ENCODE measurements at regions not wholly inside any gene's neighbourhood (a gene's known extent, or its start where the extent isn't known, plus 50 kb on each side); places are given as distances from the start of the nearest gene placed in this dataset.

DNA sequence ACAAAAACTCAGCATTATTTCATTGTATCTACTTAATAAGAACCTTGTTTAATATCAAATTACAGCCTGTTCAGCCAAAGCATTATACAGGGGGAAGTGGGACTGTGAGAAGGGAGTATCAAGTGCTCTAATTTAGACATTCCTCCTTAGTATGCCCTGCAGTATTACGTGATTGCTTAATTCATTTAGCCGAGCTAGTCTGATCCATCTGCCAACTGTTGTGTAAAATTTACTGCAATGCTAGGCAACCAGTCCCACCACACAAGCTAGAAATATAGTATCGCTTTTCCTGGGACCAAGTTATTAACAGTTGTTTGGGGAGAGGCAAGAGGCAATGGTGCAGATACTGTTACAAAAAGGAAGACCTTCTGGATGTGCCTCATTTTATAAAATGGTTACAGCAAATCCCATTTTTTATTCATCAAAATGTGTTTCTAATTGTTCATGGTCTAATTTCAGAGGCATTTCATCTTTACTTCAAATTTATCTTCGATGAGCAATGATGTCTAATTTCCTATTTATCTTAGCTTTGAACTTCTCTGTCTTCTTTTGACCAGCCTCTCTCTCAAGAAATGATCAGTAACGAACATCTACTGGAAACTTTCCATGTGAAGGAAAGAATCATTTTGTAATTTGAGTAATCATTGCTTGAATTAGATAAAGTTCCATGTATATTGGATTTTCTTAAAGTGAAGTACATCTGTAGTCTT, 283.3 kb downstream of the DUSP10 start:
- no peaks in the 10 kb centered on the region for H3K79me2 ChIP-seq (replicated peaks; ENCODE audit: insufficient read depth, low read length)
- no peaks in the 10 kb centered on the region for H3K9me3 ChIP-seq (ENCODE audit: low read length)
- no peak overlapping the region for H3K4me3 ChIP-seq (ENCODE audit: low read length)
- no peak overlapping the region for H3K27ac ChIP-seq (ENCODE audit: low read length)
- no peak overlapping the region for H2AFZ ChIP-seq (ENCODE audit: low read depth, low read length)
- H3K4me2 ChIP-seq (ENCODE audit: low read length): no peak overlapping the region
- no peaks in the 10 kb centered on the region for H3K27me3 ChIP-seq (ENCODE audit: insufficient read depth, low read depth, low read length)
- no peaks in the 10 kb centered on the region for H3K9me2 ChIP-seq (ENCODE audit: insufficient read depth, low read length)
- TF ChIP-seq, protein P1, sequence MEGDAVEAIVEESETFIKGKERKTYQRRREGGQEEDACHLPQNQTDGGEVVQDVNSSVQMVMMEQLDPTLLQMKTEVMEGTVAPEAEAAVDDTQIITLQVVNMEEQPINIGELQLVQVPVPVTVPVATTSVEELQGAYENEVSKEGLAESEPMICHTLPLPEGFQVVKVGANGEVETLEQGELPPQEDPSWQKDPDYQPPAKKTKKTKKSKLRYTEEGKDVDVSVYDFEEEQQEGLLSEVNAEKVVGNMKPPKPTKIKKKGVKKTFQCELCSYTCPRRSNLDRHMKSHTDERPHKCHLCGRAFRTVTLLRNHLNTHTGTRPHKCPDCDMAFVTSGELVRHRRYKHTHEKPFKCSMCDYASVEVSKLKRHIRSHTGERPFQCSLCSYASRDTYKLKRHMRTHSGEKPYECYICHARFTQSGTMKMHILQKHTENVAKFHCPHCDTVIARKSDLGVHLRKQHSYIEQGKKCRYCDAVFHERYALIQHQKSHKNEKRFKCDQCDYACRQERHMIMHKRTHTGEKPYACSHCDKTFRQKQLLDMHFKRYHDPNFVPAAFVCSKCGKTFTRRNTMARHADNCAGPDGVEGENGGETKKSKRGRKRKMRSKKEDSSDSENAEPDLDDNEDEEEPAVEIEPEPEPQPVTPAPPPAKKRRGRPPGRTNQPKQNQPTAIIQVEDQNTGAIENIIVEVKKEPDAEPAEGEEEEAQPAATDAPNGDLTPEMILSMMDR (IDR thresholded peaks at IDR 0.05; ENCODE audit: poor library complexity, severe bottlenecking): no peak
- TF ChIP-seq MXI1 (conservative IDR thresholded peaks at IDR 0.05; ENCODE audit: poor library complexity, severe bottlenecking) (no peak), RAD21 (conservative IDR thresholded peaks at IDR 0.05) (no peak), EP300 (conservative IDR thresholded peaks at IDR 0.05; ENCODE audit: poor library complexity, severe bottlenecking) (no peak), SMC3 (conservative IDR thresholded peaks at IDR 0.05; ENCODE audit: poor library complexity) (no peak), POLR2AphosphoS5 (IDR thresholded peaks at IDR 0.05) (no peak), EZH2 (IDR thresholded peaks at IDR 0.05; ENCODE audit: borderline replicate concordance, insufficient read depth, low read length, poor library complexity, severe bottlenecking) (no peak), TAF1 (IDR thresholded peaks at IDR 0.05; ENCODE audit: low read depth) (no peak)
- TF ChIP-seq, protein P2, sequence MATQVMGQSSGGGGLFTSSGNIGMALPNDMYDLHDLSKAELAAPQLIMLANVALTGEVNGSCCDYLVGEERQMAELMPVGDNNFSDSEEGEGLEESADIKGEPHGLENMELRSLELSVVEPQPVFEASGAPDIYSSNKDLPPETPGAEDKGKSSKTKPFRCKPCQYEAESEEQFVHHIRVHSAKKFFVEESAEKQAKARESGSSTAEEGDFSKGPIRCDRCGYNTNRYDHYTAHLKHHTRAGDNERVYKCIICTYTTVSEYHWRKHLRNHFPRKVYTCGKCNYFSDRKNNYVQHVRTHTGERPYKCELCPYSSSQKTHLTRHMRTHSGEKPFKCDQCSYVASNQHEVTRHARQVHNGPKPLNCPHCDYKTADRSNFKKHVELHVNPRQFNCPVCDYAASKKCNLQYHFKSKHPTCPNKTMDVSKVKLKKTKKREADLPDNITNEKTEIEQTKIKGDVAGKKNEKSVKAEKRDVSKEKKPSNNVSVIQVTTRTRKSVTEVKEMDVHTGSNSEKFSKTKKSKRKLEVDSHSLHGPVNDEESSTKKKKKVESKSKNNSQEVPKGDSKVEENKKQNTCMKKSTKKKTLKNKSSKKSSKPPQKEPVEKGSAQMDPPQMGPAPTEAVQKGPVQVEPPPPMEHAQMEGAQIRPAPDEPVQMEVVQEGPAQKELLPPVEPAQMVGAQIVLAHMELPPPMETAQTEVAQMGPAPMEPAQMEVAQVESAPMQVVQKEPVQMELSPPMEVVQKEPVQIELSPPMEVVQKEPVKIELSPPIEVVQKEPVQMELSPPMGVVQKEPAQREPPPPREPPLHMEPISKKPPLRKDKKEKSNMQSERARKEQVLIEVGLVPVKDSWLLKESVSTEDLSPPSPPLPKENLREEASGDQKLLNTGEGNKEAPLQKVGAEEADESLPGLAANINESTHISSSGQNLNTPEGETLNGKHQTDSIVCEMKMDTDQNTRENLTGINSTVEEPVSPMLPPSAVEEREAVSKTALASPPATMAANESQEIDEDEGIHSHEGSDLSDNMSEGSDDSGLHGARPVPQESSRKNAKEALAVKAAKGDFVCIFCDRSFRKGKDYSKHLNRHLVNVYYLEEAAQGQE (IDR thresholded peaks at IDR 0.05; ENCODE audit: borderline replicate concordance): no peak
- H3K9ac ChIP-seq (ENCODE audit: low read length): no peak overlapping the region
- H4K20me1 ChIP-seq (ENCODE audit: insufficient read depth): no peaks in the 10 kb centered on the region
- H3K36me3 ChIP-seq (ENCODE audit: insufficient read depth, low read length): no peaks in the 10 kb centered on the region
- no peaks in the 10 kb centered on the region for H3F3A ChIP-seq (ENCODE audit: insufficient read depth, low read length, poor library complexity, severe bottlenecking)

DNA sequence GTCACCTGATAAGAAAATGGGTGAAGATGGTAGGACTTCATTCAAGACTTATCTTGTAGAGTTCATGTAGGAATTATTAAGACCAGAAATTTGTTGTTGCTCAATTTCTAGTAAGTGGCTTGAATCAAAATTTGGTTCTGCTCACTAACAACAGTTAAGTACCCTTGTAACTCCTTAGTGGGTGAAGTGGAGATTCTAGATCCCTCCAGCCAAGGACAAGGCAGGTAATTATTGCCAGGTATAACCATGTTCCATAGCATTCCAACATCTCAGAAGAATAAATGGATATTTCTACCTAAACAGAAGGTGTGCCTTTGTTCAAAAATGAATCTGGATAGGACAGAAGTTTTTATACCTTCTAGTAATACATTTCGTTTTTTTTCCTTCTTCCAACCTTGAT, 282.3 kb downstream of the DUSP10 start:
- no peaks in the 10 kb centered on the region for H3K36me3 ChIP-seq (ENCODE audit: insufficient read depth, low read length)
- no peak overlapping the region for H3K4me3 ChIP-seq (ENCODE audit: low read length)
- H3K4me2 ChIP-seq (ENCODE audit: low read length): no peak overlapping the region
- H3F3A ChIP-seq (ENCODE audit: insufficient read depth, low read length, poor library complexity, severe bottlenecking): no peaks in the 10 kb centered on the region
- H2AFZ ChIP-seq (ENCODE audit: low read depth, low read length): no peak overlapping the region
- H3K9ac ChIP-seq (ENCODE audit: low read length): no peak overlapping the region
- H4K20me1 ChIP-seq (ENCODE audit: insufficient read depth): no peaks in the 10 kb centered on the region
- H3K79me2 ChIP-seq (replicated peaks; ENCODE audit: insufficient read depth, low read length): no peaks in the 10 kb centered on the region
- H3K9me3 ChIP-seq (ENCODE audit: low read length): no peaks in the 10 kb centered on the region
- H3K27ac ChIP-seq (ENCODE audit: low read length): no peak overlapping the region
- TF ChIP-seq, protein P1 (IDR thresholded peaks at IDR 0.05; ENCODE audit: poor library complexity, severe bottlenecking): no peak
- no peak for TF ChIP-seq EZH2 (IDR thresholded peaks at IDR 0.05; ENCODE audit: borderline replicate concordance, insufficient read depth, low read length, poor library complexity, severe bottlenecking)
- TF ChIP-seq RAD21 (conservative IDR thresholded peaks at IDR 0.05): no peak
- no peak for TF ChIP-seq POLR2AphosphoS5 (IDR thresholded peaks at IDR 0.05)
- TF ChIP-seq EP300 (conservative IDR thresholded peaks at IDR 0.05; ENCODE audit: poor library complexity, severe bottlenecking): no peak
- TF ChIP-seq, protein P2 (IDR thresholded peaks at IDR 0.05; ENCODE audit: borderline replicate concordance): no peak
- TF ChIP-seq TAF1 (IDR thresholded peaks at IDR 0.05; ENCODE audit: low read depth): no peak
- TF ChIP-seq SMC3 (conservative IDR thresholded peaks at IDR 0.05; ENCODE audit: poor library complexity): no peak
- TF ChIP-seq MXI1 (conservative IDR thresholded peaks at IDR 0.05; ENCODE audit: poor library complexity, severe bottlenecking): no peak
- H3K27me3 ChIP-seq (ENCODE audit: insufficient read depth, low read depth, low read length): no peaks in the 10 kb centered on the region
- no peaks in the 10 kb centered on the region for H3K9me2 ChIP-seq (ENCODE audit: insufficient read depth, low read length)
